HG03520 (cell line): ENCODE measurements at regions not wholly inside any gene's neighbourhood (a gene's known extent, or its start where the extent isn't known, plus 50 kb on each side); places are given as distances from the start of the nearest gene placed in this dataset.

ENCODE experiments used
- ATAC-seq: cut with Tn5 transposase; IDR thresholded peaks from one replicate; pipeline ENCODE4 v1.9.1; 2021; ENCODE audit warnings: mild to moderate bottlenecking, moderate library complexity; ENCODE audit not compliant: unreplicated experiment

GRCh38 chr5:165201771-165202518, 1696.5 kb downstream of the MAT2B start:
- ATAC-seq, result no peak

- no peak for ATAC-seq
Observed at GRCh38 chr5:165202519-165202910, 1697.1 kb downstream of the MAT2B start.

- no peak for ATAC-seq
Observed at GRCh38 chr5:165209101-165209727, 1703.8 kb downstream of the MAT2B start.

GRCh38 chr5:165224366-165225045, 1719.1 kb downstream of the MAT2B start:
- ATAC-seq, result no peak

- no peak for ATAC-seq
Observed at GRCh38 chr5:165227515-165227914, 1722.1 kb downstream of the MAT2B start.

GRCh38 chr5:165228184-165228583, 1722.8 kb downstream of the MAT2B start:
- ATAC-seq, result no peak

GRCh38 chr5:165231821-165232508, 1726.5 kb downstream of the MAT2B start:
- ATAC-seq, result no peak

- no peak for ATAC-seq
Observed at GRCh38 chr5:165232509-165233028, 1727.2 kb downstream of the MAT2B start.

- ATAC-seq, result no peak
Observed at GRCh38 chr5:165241811-165242210, 1736.4 kb downstream of the MAT2B start.

- ATAC-seq, result no peak
Observed at GRCh38 chr5:165242646-165243045, 1737.2 kb downstream of the MAT2B start.

- ATAC-seq, result no peak
Observed at GRCh38 chr5:165244407-165244806, 1739.0 kb downstream of the MAT2B start.

- no peak for ATAC-seq
Observed at GRCh38 chr5:165258197-165258771, 1752.9 kb downstream of the MAT2B start.

- ATAC-seq, result no peak
Observed at GRCh38 chr5:165260426-165260825, 1755.0 kb downstream of the MAT2B start.

- ATAC-seq, result no peak
Observed at GRCh38 chr5:165263536-165263935, 1758.1 kb downstream of the MAT2B start.

GRCh38 chr5:165266939-165267338, 1761.5 kb downstream of the MAT2B start:
- no peak for ATAC-seq

- ATAC-seq, result no peak
Observed at GRCh38 chr5:165272436-165272835, 1767.0 kb downstream of the MAT2B start.

- ATAC-seq, result no peak
Observed at GRCh38 chr5:165277661-165278060, 1772.2 kb downstream of the MAT2B start.

- no peak for ATAC-seq
Observed at GRCh38 chr5:165282491-165282890, 1777.1 kb downstream of the MAT2B start.

- ATAC-seq, result no peak
Observed at GRCh38 chr5:165286692-165287091, 1781.3 kb downstream of the MAT2B start.

- ATAC-seq, result no peak
Observed at GRCh38 chr5:165290535-165290934, 1785.1 kb downstream of the MAT2B start.
